ENCODE measurements at regions not wholly inside any gene's neighbourhood (a gene's known extent, or its start where the extent isn't known, plus 50 kb on each side); places are given as distances from the start of the nearest gene placed in this dataset.

GRCh38 chr2:16124881-16125613, 184.7 kb downstream of the MYCN start:
- DNase-seq, result no peak

GRCh38 chr2:16123856-16124780, 183.8 kb downstream of the MYCN start:
- no peak for DNase-seq

DNA sequence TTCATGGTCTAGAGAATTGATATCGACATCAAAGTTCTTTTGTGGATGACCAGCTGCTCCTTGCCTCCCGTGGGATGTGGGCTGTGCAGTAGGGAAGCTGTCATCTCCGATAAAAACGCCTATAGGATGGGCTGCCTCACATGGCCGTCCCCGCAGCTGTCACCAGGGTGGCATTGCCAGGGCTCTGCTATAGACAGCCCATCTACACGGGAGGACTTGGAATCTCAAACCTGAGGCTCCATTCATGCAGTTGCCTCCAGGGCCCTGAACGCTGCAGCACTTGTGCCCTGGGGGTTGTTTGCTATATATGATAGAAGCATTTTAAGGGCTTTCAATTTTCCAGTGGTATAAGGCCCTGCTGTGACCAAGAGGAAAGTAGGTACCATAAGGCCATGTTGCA, 183.1 kb downstream of the MYCN start:
- DNase-seq, result no peak

DNA sequence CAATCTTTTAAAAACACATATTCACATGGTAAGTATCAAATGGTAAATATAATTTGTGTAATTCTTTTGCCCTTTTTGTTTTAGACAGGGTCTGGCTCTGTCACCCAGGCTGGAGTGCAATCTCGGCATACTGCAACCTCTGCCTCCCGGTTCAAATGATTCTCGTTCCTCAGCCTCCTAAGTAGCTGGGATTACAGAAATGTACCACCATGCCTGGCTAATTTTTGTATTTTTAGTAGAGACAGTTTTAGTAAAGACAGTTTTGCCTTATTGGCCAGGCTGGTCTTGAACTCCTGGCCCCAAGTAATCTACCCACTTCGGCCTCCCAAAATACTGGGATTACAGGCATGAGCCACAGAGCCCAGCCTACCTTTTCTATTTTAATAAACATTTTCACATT, 182.2 kb downstream of the MYCN start:
- no peak for DNase-seq

DNA sequence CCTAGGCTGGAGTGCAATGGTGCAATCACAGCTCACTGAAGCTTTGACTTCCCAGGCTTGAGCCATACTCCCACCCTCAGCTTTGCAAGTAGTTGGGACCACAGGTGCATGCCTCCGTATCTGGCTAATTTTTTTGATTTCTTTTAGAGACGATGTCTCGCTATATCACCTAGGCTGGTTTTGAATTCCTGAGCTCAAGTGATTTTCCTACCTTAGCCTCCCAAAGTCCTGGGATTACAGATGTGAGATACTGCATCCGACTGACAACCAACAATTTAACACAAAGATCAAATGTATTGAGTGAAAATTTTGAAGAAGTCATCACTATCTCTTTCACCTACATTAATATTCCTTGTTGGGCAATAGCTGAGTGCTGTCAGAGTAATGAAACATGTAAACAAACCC, 181.6 kb downstream of the MYCN start:
- DNase-seq, result no peak

GRCh38 chr2:16121231-16121985, 181.1 kb downstream of the MYCN start:
- no peak for DNase-seq

- DNase-seq, result no peak
Observed at GRCh38 chr2:16120591-16121180, 180.3 kb downstream of the MYCN start.

GRCh38 chr2:16119741-16120140, 179.4 kb downstream of the MYCN start:
- DNase-seq, result no peak

- DNase-seq, result no peak
Observed at GRCh38 chr2:16118611-16119590, 178.6 kb downstream of the MYCN start.

GRCh38 chr2:16117791-16118610, 177.7 kb downstream of the MYCN start:
- no peak for DNase-seq

DNA sequence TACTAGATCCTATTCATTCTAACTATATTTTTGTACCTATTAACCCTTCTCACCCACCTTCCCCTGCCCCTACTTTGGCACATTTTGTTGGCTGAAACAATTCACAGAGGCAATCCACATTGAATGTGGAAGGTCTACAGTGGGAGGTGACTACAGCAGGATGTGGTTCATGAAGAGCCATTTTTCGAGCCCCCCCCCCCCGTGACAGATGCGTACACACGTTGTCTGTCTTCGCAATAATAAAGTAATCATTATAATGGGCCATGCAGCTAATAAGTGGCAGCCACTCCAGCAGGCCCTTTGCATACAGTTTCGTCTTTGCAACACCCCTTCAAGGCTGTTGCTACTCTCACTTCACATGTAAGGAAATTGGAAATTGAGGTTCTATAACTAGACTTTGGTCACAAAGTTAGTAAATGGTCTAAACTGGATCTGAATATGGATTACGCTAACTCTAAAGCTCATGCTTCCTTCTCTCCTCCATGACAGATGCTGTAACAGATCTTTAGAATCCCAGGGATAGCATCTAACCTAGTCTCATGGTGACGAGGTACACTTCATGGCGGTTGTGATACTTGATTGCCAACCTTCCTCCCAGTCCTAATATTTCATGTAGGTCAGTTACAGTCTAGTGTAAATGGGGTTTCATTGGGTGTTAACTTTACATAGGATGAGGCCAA, 176.8 kb downstream of the MYCN start:
- DNase-seq, result no peak

- no peak for DNase-seq
Observed at GRCh38 chr2:16115881-16116830, 175.8 kb downstream of the MYCN start.

DNA sequence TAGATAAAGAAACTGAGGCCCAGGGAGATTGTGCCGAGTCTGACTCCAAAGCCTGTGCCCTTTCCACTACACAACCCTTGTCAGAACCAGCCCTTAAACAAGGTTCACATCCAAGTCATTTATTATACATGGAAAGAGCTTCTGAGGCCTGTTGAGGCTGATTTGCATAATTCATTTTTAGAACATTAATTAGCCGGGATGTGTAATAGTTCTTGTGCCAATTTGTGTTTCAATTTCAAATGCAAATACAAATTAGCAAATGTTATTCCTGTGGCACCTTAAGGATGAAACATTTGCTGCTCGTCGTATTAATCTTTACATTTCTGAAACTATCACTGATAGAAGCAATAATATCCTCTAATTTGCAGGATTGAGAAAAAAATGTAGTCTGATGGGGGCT, 174.9 kb downstream of the MYCN start:
- no peak for DNase-seq

- no peak for DNase-seq
Observed at GRCh38 chr2:16114836-16115235, 174.5 kb downstream of the MYCN start.

GRCh38 chr2:16114070-16114469, 173.7 kb downstream of the MYCN start:
- DNase-seq, result no peak

GRCh38 chr2:16113568-16113967, 173.2 kb downstream of the MYCN start:
- no peak for DNase-seq

DNA sequence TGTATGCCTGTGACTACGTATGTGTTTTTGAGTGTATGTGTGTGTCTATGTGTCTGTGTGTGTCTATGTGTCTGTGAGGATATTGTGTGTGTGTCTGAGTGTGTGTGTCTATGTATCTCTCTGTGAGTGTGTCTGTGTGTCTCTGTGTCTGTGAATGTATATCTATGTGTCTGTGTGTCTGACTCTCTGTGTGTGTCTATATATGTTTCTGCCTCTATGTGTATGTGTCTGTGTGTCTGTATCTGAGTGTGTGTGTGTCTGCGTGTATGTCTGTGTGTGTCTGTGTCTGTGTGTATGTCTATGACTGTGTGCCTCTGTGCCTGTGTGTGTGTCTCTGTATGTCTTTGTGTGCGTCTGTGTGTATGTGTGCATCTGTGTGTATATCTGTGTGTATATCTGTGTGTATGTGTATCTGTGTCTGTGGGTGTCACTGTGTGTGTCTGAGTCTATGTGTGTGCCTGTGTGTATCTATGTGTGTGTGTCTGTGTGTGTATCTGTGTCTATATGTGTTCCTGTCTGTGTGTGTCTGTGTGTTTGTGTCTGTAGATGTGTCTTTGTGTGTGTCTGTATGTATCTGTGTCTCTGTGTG, 172.7 kb downstream of the MYCN start:
- no peak for DNase-seq

GRCh38 chr2:16112251-16112971, 172.1 kb downstream of the MYCN start:
- no peak for DNase-seq

Measured in activated CD4-positive, alpha-beta T cell treated with anti-CD3 and anti-CD28 coated beads, Interleukin-2, amount 50 U/mL, for 48 hours (primary cell).